ENCODE measurements at regions not wholly inside any gene's neighbourhood (a gene's known extent, or its start where the extent isn't known, plus 50 kb on each side); places are given as distances from the start of the nearest gene placed in this dataset.
"Not testable (repeated sequence)": the region's sequence is repeated elsewhere in the genome, so short reads cannot be mapped to it uniquely, and the experiment has no call there.

DNA sequence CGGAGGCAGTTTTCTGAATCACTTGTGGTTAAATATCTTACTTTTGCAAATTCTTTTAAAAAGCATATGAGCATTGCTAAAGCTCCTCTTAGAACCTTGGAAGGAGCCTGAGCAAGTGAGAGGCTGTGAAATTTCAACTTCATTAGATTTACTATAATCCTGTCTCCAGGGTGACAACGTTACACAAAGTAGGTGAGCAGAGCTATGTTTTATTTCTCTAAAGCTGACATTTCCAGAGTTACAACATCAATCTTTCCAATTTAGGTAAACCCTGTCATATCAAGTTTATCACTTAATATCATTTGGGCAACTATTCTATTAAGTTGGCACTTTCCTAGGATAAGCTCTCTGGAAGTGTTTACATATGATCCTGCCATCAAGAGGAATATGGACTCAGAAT is 544.9 kb upstream of the CBLB start:
- FAIRE-seq = no peak

DNA sequence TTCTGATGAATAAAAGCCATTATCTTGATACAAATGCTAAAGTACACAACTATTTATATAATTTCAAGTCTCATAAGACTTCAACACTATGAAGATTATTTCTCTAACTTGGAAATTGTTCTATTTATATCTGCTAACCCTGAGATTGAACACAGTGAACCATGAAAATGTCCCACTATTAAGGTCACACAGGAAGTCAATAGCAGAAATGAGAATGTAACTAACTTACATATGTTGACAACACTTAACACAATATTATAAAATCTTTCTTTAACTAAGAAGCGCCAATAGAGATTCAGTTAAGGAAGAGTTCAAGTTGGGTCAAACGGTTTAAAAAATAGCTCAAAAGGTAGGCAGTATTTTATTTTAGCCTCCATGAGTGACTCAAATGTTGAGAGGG is 551.8 kb upstream of the CBLB start:
- no peak for FAIRE-seq

DNA sequence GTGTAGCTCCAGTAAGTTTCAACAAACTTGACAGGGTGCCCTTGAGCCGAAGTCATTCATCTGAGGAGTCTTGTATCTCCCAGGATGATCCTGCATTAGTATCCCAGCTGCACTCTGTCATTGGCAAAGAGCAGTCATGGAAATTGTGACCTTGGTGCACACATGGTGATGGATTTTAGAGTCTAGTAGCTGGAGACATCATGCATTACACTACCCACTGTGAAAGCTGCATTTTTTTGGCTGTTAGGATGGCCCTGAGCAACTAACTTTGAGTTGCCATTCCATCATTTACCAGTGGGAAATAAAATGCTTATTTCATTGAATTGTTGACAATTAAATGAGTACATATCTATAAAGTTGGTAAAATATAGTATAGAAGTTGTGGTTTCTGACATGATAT is 552.6 kb upstream of the CBLB start:
- no peak for FAIRE-seq

DNA sequence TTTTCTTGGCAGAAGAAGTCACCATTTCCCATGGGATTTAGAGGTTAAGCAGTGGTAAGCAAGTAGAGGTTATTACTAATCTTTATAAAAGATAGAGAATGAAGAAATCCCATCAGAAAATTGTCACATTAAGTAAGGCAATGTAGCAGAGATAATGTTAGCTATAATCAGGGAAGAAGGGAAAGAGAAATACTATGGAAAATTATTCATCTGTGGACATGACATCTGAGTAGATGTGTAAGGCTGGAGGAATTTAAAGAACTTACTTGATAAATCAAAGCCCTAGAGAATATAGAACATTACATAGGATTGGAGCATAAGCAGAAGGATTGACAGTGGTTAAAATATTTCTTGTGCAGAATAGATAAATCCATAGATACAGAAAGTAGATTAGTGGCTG is 553.1 kb upstream of the CBLB start:
- FAIRE-seq = no peak

DNA sequence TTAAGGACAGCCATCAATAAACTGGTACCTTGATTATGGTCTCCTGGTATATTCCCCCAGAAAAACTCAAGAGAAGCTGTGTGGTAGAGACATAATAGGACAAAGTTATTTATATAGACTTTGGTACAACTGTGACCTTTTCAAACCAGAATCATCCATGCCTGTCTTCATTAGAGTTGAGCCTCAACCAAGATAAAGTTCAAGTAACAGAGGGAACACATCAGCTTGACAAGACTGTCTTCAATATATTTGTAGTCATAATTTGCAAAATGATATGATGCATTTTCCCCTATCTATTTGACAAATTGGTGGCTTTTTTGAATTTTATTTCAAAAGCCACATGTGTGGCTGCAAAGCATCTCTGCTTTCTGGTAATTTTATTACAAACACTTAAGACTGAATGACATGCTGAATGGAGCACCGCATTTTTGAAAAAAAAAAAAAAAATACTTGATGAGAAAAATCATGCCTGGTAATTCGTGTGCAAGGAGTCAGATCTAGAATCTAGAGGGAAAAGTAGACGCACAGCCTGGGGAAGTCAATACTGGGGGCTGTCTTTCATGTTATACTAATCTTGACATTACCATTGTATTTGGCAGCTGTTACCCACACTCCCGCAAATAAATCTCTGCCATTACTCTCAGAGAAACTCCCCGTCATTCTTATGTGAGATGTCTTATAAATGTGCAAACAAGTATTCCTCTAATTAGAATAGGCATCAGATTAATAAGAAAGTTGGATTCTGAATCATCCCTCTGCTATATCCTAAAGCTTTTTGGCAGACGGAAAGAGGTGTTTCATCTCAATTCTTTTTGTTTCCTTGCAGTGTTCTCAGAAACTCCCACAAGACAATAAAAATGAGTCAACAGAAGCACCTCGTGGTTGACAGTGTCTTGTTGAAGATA is 554.8 kb upstream of the CBLB start:
- no peak for FAIRE-seq

DNA sequence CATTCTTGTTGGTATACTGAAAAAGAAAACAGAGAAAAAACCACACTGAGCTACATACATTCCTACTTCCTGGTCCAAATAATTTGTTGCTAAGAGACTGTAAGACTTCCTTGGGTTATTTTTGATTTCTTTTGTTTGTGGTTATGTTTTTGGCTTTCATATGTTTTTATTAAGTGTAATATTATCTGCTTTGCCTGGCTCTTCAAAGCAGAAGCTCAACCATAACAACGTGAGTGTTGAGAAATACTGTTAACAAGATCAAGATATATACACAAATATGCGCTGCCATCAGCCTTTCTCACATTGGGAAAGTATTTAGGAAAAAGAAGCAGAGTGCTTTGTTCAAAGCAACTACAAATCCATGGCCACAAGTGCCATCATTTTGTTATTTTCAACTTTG is 556.2 kb upstream of the CBLB start:
- FAIRE-seq = no peak

DNA sequence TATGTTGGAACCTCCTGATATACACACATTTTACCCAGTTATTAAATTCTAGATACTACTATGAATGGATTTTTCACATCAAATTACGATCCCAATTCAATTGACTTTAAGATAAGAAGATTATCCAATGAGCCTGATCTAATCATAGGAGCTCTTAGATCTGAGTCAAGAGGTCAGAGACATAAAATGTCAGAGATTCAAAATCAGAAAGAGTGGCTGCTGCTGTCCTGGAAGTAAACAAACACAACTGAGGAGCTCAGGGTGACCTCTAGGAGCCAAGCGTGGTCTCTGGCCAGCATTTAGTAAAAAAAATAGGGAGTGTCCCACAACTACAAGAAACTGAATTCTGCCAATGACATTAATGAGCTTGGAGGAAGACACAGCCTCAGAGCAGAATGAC is 557.1 kb upstream of the CBLB start:
- FAIRE-seq = no peak

DNA sequence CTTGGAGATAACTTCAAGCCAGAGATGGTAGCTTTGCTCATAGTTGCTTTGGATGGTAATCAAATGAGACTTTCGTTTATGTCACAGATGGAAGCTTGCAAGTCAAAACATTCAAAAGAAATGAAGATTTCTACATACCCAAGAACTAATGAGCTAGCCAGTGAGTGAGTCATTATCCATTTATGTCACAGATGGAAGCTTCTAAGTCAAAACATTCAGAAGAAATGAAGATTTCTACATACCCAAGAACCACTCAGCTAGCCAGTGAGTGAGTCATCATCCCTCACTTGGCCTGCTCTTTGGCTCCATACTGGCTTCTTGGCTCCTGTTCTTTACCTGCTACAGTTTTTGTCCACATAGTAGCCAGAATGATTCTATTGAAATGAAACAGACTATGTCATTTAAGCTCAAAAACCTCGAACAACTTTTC is 559.8 kb upstream of the CBLB start:
- FAIRE-seq = no peak

DNA sequence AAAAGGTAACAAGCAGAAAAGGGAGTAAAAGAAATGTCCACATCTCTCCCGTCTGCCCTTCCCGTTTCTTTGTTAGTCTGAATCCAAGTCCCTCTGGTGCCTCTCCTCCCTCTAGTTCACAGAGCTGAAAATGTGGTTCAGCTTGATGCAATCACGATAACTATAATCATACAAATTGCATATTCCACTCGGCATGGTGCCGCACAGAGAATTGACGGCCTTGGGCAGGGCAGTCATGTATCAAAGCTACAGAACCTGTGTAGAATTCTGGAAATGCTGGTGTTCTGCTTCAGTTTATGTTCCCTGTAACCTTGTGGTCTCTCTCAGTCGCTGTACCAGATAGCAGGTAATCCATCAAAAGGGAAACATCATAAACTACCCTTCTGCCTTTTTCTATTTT is 562.9 kb upstream of the CBLB start:
- no peak for FAIRE-seq

DNA sequence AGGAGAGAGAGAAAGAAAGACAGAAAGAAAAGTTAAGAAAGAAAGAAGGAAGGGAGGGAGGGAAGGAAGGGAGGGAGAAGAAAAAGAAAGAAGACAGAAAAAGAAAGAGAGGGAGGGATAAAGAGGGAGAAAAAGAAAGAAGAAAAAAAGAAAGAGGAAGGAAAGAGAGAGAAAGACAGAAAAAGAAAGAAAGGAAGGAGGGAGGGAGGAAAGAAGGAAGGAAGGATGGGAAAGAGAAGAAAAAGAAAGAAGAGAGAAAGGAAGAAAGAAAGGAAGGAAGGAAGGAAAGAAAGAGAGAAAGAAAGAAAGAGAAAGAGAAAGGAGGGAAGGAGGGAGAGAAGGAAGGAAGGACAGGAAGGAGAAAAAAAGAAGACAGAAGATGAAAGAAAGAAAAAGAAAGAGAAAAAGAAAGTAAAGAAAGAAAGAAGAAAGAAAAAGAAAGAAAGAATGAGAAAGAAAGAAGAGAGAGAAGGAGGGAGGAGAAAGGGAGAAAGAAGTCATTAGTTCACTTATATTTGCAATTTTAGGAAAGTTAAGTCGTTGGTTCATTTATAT is 567.2 kb upstream of the CBLB start:
- FAIRE-seq = no peak

DNA sequence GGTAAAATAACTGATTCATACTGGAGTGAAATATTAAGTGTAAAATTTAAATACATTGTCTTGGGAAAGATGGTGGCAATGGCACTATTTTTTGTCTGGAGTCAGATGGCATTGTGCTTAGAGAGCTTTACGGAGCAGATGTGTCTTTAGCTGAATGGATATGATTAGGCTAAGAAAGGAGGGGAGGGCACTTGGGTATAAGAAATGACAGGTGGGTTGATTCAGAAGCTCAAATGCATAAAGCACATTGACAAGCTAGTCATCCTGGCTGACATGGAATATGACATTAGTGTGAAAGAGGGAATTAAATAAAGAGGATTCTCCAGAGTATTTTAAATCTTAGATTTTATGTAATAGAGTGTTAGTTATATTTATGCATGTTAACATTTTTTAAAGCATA is 570.1 kb upstream of the CBLB start:
- FAIRE-seq = no peak

DNA sequence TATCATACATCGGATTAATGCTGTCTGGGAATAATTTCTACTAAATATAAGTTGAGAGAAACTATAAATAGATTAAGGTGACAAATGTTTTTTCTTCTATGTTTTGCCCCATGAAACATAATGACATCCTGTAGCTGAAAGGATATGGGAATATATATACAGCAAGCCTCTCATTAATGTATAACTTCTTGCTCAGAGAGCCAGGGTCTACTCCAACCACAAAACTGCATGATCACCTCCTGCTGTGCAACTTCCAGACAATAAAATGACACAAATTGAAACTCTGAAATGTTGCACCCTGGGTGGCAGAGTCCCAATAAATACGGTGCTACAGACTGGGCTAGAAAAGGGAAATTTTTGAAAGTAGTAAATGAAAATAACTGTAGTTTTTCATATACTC is 571.9 kb upstream of the CBLB start:
- no peak for FAIRE-seq

DNA sequence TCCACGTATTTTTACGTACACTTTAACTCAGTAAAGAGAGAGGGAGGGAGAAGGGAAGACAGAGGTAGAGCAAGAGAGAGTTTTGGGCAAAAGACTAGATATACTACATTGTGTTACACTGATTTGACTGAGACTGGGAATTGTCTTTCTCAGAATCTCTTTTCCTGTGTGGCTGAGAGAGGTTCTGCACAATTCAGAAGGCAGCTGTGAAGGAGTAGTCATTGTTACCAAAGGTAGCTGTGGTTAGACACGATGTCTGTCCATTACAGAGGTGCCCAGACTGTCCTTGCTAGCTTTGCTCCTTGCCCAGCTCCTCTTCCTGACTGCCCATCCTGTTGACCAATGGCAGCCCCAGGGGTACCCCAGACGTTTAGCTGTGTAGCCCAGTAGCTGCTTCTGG is 577.5 kb upstream of the CBLB start:
- FAIRE-seq = no peak

DNA sequence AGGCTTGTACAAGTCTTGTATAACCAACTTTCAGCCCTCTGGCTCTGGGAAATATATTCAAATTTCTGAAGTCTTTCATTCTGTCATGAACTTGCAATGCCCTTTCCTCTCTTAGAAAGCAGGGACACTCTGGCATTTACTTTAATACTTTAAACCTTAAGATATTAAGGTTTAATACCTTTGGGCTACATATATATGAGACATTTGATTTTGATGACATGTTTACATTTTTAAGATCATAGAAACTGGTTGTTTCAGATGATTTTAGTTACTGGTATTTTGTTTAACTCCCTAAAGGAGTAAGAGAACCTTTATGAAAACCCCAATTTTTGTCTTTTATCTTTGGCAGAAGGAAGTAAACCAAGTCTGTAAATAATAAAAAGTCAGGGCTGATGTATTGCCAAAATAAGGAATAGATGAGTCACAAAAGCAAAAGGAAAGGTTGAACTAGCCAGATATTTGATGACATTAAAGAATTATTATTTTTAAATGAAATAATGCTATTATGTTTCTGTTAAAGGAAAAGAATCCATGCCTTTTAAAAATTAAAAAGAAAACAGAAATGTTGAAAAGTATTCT is 579.0 kb upstream of the CBLB start:
- peak; percentile 33 for FAIRE-seq

DNA sequence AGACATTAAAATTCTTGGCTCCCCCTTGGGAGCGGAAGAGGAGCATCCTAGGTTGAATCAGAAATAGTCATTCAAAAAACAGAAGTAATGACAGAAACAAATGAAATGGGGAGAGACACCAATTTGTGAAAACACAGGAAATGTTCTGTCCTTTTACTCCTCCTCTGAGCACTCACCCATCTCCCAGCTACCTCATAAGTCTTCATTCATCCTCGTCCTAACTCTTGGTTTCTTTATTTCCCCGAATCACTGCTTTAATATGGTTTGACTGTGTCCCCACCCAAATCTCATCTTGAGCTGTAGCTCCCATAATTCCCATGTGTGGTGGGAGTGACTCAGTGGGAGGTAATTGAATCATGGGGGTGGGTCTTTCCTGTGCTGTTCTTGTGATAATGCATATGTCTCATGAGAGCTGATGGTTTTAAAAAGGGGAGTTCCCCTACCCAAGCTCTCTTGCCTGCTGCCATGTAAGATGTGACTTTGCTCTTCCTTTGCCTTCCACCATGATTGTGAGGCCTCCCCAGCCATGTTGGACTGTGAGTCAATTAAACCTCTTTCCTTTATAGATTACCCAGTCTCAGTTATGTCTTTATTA is 579.7 kb upstream of the CBLB start:
- not testable (repeated sequence) for FAIRE-seq

DNA sequence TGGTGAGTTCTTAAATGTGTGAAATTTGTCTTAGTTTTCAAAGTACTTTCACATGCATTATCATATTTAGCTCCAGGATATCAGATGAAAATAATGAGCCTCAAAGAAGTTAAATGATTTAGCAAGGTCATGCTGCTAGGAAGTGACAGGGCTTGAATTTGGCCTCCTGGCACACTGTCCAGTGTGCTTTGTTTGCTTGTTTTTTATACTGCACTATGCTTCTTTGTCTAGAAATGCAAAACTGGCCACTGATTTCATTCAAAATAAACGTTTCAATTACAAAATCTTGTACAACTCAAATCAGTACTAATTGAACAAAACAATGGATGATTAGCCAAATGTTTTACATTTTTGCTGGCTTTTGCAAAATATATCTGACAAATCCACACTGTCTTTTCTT is 583.3 kb upstream of the CBLB start:
- FAIRE-seq = no peak

DNA sequence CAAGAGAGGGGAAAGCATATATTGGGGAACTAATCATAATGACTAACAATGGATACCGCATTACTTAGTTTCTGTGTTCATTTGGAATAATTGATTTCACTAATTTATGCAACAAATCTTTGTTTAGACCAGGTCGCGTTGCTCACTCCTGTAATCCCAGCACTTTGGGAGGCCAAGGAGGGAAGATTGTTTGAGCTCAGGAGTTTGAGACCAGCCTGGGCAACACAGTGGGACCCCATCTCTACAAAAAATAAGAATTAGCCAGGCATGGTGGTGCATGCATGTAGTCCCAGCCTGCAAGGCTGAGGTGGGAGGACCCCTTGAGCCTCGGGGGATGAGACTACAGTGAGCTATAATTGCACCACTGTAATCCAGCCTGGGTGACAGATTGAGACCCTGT is 585.7 kb upstream of the CBLB start:
- FAIRE-seq = no peak

DNA sequence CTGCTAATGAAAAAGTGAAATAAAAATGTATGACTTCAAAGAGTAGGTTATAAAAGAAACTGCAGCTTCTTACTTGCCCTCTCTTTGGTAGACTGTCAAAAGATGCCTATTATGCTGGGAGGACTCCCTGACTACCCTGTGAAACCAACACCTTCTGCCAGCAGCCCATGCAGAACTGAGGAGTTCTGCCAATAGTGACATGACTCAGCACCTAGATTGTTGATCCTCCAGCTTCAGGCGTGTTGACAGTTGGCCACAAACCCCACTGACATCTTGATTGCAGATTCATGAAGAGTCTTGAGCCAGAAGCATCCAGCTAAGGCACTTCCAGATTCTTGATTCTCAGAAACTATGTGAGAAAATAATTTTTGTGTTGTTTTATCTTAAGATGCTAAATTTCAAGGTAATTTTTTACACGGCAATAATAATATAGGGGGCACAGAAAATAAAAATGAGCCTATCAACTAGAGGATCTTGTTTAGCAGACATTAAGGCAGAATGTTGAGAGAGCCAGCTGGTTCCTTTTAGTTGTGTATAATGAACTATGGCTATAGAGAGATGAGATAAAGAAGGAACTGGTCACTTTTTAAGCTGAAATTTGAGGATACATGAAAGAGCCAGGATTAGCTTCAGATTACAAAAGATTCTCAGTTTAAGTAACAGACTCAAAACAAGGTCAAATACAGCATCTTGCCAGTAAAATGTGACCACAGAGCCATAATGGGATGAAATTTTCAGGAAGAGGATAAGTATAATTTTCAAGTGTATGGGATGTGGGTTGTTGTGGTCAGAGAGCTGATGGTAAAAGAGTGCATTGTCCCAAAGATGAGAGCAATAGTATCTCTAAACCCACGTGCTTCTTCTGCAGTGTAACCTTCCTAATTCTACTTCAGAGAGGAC is 588.7 kb upstream of the CBLB start:
- no peak for FAIRE-seq

DNA sequence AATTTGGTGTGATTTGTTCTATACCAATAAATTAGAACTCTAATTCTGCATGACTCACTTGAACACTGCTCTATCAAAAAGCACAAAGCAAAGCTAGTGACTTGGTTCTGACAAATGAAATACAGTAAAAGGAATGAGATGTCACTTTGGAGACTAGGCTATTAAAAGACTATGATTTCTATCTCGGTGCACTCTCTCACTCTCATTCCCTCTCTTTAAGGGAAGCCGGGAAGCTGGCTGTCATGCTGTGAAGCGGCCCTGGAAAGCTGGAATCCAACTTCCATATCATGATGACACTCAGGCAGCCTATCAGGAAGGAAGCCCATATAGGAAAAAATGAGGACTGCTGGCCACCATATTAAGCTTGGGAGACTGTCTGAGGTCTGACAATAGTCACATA is 590.1 kb upstream of the CBLB start:
- FAIRE-seq = no peak

DNA sequence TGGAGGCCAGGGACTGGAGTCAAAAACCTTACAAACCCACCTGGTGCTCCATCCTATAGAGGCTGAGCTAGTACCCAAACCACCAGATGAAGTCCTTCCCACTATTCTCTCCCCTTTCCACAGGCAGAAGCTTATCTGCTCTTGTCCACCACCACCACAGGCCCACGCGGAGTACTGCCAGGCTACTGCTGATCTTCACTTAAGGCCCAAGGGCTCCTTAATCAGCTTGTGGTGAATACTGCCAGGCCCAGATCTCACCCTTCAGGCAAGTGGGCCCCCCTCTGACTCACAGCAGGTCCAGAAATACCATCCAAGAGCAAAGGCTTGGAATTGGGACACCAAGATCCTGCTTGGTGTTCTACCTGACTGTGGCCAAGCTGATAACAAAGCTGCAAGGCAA is 598.1 kb upstream of the CBLB start:
- FAIRE-seq = no peak

DNA sequence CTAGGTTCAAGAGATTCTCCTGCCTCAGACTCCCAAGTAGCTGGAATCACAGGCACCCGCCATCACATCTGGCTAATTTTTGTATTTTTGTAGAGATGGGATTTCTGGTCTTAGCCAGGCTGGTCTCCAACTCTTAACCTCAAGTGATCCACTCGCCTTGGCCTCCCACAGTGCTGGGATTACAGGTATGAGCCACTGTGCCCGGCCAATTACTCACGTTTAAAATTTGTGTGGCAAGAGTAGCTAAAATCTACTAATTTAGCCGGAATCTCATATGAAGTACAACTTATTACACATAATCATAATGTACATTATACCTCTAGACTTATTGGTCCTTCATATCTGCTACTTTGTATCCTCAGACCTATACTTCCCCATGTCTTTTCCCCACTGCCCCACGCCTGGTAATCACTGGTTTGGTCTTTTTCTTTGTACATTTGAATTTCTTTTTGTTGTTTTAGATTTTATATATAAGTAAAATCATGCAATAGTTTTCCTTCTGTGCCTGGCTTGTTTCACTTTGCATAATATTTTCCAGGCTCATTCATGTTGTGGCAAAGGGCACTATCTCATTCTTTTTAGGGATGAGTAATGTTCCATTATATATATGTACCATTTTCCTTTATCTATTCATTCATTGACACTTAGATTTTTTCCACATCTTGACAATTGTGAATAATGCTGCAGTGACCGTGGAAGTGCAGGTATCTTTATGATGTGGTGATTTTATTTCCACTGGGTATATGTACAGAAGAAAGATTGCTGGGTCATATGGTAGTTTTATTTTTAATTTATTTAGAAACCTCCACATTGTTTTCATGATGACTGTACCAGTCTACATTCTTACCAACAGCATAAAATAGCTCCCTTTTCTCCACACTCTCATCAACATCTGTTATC is 605.0 kb upstream of the CBLB start:
- FAIRE-seq = no peak

DNA sequence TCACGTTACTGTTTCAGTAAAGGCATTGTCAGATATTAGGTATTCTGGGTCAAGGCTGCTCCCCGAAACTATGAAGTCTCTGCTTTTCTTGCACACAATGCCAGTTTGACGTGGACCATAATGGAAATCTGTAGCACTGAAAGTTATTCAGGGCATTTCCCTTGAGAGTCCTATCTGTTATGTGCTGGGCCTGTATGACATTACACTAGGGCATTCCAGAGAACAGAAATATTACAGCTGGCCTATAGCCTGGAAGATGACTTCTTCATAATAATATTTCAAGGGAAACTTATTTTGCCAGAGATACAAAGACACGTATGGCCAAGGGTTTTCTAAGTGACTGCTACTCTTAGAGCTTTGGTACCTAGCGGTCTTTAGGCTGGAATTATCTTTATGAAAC is 613.6 kb upstream of the CBLB start:
- FAIRE-seq = no peak

Data from colon (tissue), 2 donors.